A549 (cell line): ENCODE measurements at regions not wholly inside any gene's neighbourhood (a gene's known extent, or its start where the extent isn't known, plus 50 kb on each side); places are given as distances from the start of the nearest gene placed in this dataset.

Source experiments
- ATAC-seq, 2 experiments: fragments of 200-7000 bp in 1 of 2; fragments of >200 bp in 1 of 2; cut with Nextera tagmentation in 1 of 2; cut with Tn5 transposase in 1 of 2; 3 replicates each; pipeline versions ENCODE4 v1.8.0 to v1.9.1; 2018 to 2020; ENCODE audit warnings: mild to moderate bottlenecking in 1 of 2, moderate library complexity in 1 of 2
- CTCF ChIA-PET: fragments of 300-600 bp; sonication (Branson Sonifier 250); formaldehyde crosslinking; extraction: SDS; loops from one replicate; lab custom pipeline; 2021; ENCODE audit warnings: antibody characterized with exemption, inconsistent platforms; lab: Yijun Ruan, JAX
- POLR2A ChIA-PET: fragments of 350-600 bp; formaldehyde crosslinking; extraction: SDS; loops from one replicate; lab custom pipeline; 2021; ENCODE audit warnings: antibody characterized with exemption, inconsistent platforms; lab: Yijun Ruan, JAX
- DNase-seq, 2 experiments: peaks; one replicate each; pipeline versions ENCODE4 v3.0.0 to v3.0.0-alpha.2; 2011 to 2016; ENCODE audit warnings: low read depth in 1 of 2, low spot score in 1 of 2
- FAIRE-seq: peaks from 2 replicates; lab custom pipeline; 2011; peaks lifted over from hg19 to GRCh38; lab: Jason Lieb, UNC
- H3K27ac ChIP-seq, 2 experiments: fragments of >200 bp; sonication (Bioruptor Twin); formaldehyde crosslinking; 3 replicates each; pipeline ENCODE4 v1.5.1; 2016 to 2017
- H3K4me1 ChIP-seq: fragments of >200 bp; sonication (Bioruptor Twin); formaldehyde crosslinking; 3 replicates; pipeline ENCODE4 v1.6.1; 2016
- H3K4me2 ChIP-seq: fragments of >200 bp; sonication (Bioruptor Twin); formaldehyde crosslinking; 3 replicates; pipeline ENCODE4 v1.6.1; 2016
- H3K4me3 ChIP-seq: fragments of >200 bp; sonication (Bioruptor Twin); formaldehyde crosslinking; 3 replicates; pipeline ENCODE4 v1.5.1; 2016
- H3K9me3 ChIP-seq: fragments of >200 bp; sonication (Bioruptor Twin); formaldehyde crosslinking; 3 replicates; pipeline ENCODE4 v1.6.1; 2016
- CBX2 ChIP-seq: fragments of 200-600 bp; sonication (generic); IDR thresholded peaks from 2 replicates; pipeline ENCODE4 v1.6.1; 2016; ENCODE audit warnings: low read depth, mild to moderate bottlenecking, borderline replicate concordance
- CBX8 ChIP-seq: fragments of 200-600 bp; sonication (generic); IDR thresholded peaks from 2 replicates; pipeline ENCODE4 v1.6.1; 2016
- EP300 ChIP-seq, 2 experiments: fragments of >200 bp; sonication (Bioruptor Twin); formaldehyde crosslinking; IDR thresholded peaks; 2 replicates in 1 of 2; 3 replicates in 1 of 2; pipeline ENCODE4 v1.6.1; 2016 to 2017
- FOSB ChIP-seq: fragments of 250-450 bp; sonication (Bioruptor Pico); IDR thresholded peaks from 2 replicates; pipeline ENCODE4 v1.5.0; 2020; ENCODE audit warnings: mild to moderate bottlenecking, moderate library complexity
- FOSL2 ChIP-seq, 2 experiments: fragments of 450-650 bp in 1 of 2; fragments of >200 bp in 1 of 2; sonication (Bioruptor Twin) in 1 of 2; formaldehyde crosslinking; IDR thresholded peaks; 2 replicates each; pipeline versions ENCODE4 v1.5.0 to v1.6.1; 2016 to 2020; ENCODE audit warnings: mild to moderate bottlenecking in 1 of 2, moderate library complexity in 1 of 2
- HOXA7 ChIP-seq: fragments of 250-450 bp; sonication (Bioruptor Pico); IDR thresholded peaks from 2 replicates; pipeline ENCODE4 v1.5.0; 2020; ENCODE audit warnings: mild to moderate bottlenecking, moderate library complexity
- HOXB13 ChIP-seq: fragments of 250-450 bp; sonication (Bioruptor Pico); IDR thresholded peaks from 2 replicates; pipeline ENCODE4 v1.5.0; 2020; ENCODE audit warnings: low read depth, mild to moderate bottlenecking, moderate library complexity
- KDM5A ChIP-seq: fragments of 200-600 bp; sonication (generic); IDR thresholded peaks from 2 replicates; pipeline ENCODE4 v1.6.1; 2016; ENCODE audit warnings: antibody characterized with exemption, mild to moderate bottlenecking
- MAFK ChIP-seq: fragments of 450-650 bp; IDR thresholded peaks from 2 replicates; pipeline ENCODE4 v1.6.1; 2014; ENCODE audit not compliant: partially characterized antibody
- MYC ChIP-seq: IDR thresholded peaks from 2 replicates; pipeline ENCODE4 v1.6.1; 2012; ENCODE audit warnings: mild to moderate bottlenecking, inconsistent platforms, low read length, improper control_type of control experiment, borderline replicate concordance
- NFE2L2 ChIP-seq: fragments of 150-350 bp; conservative IDR thresholded peaks from 2 replicates; pipeline ENCODE4 v1.6.1; 2014; ENCODE audit warnings: low read length
- NPAS2 ChIP-seq: fragments of 250-450 bp; sonication (Bioruptor Pico); IDR thresholded peaks from 2 replicates; pipeline ENCODE4 v1.8.0; 2022; ENCODE audit warnings: mild to moderate bottlenecking, moderate library complexity, borderline replicate concordance
- POLR2A ChIP-seq: IDR thresholded peaks from 2 replicates; pipeline ENCODE4 v1.6.1; 2012; ENCODE audit warnings: mild to moderate bottlenecking, low read length
- POLR2AphosphoS2 ChIP-seq: conservative IDR thresholded peaks from 2 replicates; pipeline ENCODE4 v1.6.1; 2012; ENCODE audit warnings: low read length, improper control_type of control experiment, inconsistent platforms
- RAD21 ChIP-seq, 2 experiments: fragments of >200 bp in 1 of 2; sonication (Bioruptor Twin) in 1 of 2; formaldehyde crosslinking in 1 of 2; IDR thresholded peaks in 1 of 2; conservative IDR thresholded peaks in 1 of 2; 2 replicates in 1 of 2; 3 replicates in 1 of 2; pipeline ENCODE4 v1.6.1; 2012 to 2018; ENCODE audit warnings: inconsistent platforms in 1 of 2
- SMC3 ChIP-seq: fragments of >200 bp; sonication (Bioruptor Twin); formaldehyde crosslinking; IDR thresholded peaks from 3 replicates; pipeline ENCODE4 v1.6.1; 2018; ENCODE audit warnings: inconsistent platforms
- TFCP2L1 ChIP-seq: fragments of 250-450 bp; sonication (Bioruptor Pico); IDR thresholded peaks from 2 replicates; pipeline ENCODE4 v1.5.0; 2021; ENCODE audit warnings: mild to moderate bottlenecking
- WGBS: methylation state at CpG from one replicate; pipeline ENCODE4 v1.1.6; 2017; ENCODE audit errors: missing lambda C conversion rate; 5-methylcytosine and 5-hydroxymethylcytosine counted together
- TF ChIP-seq, protein P1 (sequence below): fragments of 250-450 bp; sonication (Bioruptor Pico); IDR thresholded peaks from 2 replicates; pipeline ENCODE4 v1.5.0; 2020; ENCODE audit warnings: low read depth, mild to moderate bottlenecking, moderate library complexity
- TF ChIP-seq, protein P2 (sequence below): fragments of >200 bp; sonication (Bioruptor Twin); formaldehyde crosslinking; IDR thresholded peaks from 3 replicates; pipeline ENCODE4 v1.6.1; 2016
- TF ChIP-seq, protein P3 (sequence below): IDR thresholded peaks from 2 replicates; pipeline ENCODE4 v1.6.1; 2012; ENCODE audit warnings: low read depth, borderline replicate concordance
- TF ChIP-seq, protein P4 (sequence below): fragments of 200-600 bp; sonication (generic); IDR thresholded peaks from 2 replicates; pipeline ENCODE4 v1.6.1; 2016; ENCODE audit warnings: antibody characterized with exemption, mild to moderate bottlenecking, moderate library complexity
- TF ChIP-seq, protein P5 (sequence below): fragments of >200 bp; sonication (Bioruptor Twin); formaldehyde crosslinking; IDR thresholded peaks from 2 replicates; pipeline ENCODE4 v1.6.1; 2016
- TF ChIP-seq, protein P6 (sequence below): fragments of 150-350 bp; IDR thresholded peaks from 2 replicates; pipeline ENCODE4 v1.6.1; 2014; ENCODE audit warnings: low read depth, mild to moderate bottlenecking, low read length
- TF ChIP-seq, protein P7 (sequence below): fragments of 250-450 bp; sonication (Bioruptor Pico); IDR thresholded peaks from 2 replicates; pipeline ENCODE4 v1.5.0; 2021; ENCODE audit warnings: mild to moderate bottlenecking, moderate library complexity, borderline replicate concordance

DNA sequence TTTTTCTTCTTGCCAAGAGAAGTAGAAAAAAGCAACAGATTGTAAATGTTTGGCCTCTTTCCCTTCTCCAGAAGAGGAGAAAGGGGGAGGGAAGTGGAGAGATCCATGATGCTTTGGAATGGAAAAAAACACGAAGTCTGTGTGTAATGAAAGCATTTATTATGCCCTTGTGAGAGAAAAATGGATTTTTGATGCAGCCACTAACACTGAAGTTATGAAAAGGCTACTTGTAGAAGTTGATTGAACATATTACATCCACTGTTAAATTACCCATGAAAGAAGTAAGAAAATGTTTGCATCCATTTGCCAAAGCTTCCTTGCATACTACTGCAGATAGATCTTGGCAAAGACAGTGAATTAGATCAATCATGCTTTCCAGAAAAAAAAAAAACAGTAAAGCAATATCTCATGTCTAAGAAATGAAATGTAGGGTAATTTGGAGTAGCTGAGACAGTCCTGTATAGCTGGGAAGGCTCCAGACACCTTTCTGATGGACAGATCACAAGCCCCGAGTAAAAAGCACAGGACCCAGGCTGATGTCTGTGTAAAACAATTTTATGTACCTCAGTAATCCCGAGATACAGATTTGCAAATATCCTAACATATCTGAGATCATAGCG, 295.5 kb downstream of the PLOD2 start (continued):
- TF ChIP-seq, protein P1, sequence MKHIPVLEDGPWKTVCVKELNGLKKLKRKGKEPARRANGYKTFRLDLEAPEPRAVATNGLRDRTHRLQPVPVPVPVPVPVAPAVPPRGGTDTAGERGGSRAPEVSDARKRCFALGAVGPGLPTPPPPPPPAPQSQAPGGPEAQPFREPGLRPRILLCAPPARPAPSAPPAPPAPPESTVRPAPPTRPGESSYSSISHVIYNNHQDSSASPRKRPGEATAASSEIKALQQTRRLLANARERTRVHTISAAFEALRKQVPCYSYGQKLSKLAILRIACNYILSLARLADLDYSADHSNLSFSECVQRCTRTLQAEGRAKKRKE (CRISPR knock-in tag), result no peak

DNA sequence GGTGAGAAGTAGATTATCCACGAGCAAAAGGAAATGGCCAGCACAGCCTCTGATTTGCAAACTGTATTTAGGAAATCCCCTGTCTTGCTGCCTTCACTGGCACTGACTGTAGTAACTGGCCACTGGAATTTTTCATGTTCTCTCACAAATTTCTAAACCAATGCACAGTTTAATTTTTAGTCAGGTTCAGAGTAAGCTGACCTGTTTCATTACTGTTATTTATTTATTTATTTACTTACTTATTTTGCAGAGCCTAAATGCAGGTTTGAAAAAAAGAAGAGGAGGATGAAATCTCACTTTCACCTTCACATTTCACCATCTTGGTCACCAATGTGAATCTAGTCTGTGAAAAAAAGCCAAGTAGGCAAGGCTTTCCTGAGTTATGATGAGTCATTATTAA, 291.0 kb downstream of the PLOD2 start:
- Histone ChIP-seq H3K4me3 (no peak overlapping the region), H3K9me3 (no peaks in the 10 kb centered on the region), H3K4me2 (no peak overlapping the region), H3K4me1 (no peaks in the 10 kb centered on the region), H3K27ac (no peak overlapping the region)
- CTCF ChIA-PET, result interaction anchor here (1.4 kb wide), 1 partner anchor 16 kb away, joined by 3 read pairs; no protein-coding TSS in a partner anchor
- 38% methylated on average over 1 of the region's 1 CpG for WGBS
- POLR2A ChIA-PET, result no interaction called here
- TF ChIP-seq NFE2L2 (0 out of 2 replicates have a peak, but pooled peaks have one; percentile 16), NPAS2 (CRISPR knock-in tag) (no peak), SMC3 (no peak), CBX8 (no peak), MYC (no peak), FOSL2 (IDR thresholded peaks at IDR 0.05) (no peak), FOSL2 (CRISPR knock-in tag; IDR thresholded peaks at IDR 0.05) (0 out of 2 replicates have a peak, but pooled peaks have one; percentile 22)
- TF ChIP-seq, protein P2, sequence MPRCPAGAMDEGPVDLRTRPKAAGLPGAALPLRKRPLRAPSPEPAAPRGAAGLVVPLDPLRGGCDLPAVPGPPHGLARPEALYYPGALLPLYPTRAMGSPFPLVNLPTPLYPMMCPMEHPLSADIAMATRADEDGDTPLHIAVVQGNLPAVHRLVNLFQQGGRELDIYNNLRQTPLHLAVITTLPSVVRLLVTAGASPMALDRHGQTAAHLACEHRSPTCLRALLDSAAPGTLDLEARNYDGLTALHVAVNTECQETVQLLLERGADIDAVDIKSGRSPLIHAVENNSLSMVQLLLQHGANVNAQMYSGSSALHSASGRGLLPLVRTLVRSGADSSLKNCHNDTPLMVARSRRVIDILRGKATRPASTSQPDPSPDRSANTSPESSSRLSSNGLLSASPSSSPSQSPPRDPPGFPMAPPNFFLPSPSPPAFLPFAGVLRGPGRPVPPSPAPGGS, result no peak
- no peak for DNase-seq
- no peak for FAIRE-seq
- ATAC-seq, result no peak

DNA sequence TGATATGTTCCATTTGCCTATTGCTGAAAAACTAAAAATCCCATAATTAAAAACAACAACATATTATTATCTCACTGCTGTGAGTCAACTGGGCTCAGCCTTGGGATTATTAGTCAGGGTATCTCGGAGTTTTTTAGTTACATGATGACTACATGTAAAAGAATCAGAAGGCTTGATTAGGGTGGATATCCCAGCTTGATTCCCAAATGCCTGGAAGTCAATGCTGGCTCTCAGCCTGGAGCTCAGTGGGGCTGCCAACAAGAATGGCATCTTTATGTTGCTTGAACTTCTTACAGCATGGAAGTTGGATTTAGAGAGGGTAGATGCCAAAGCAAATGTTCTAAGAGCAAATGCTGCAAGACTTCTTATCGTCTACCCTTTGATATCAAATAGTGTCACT, 278.5 kb downstream of the PLOD2 start:
- no peak for ATAC-seq
- POLR2A ChIA-PET, result no interaction called here
- H3K4me1 ChIP-seq, result no peaks in the 10 kb centered on the region
- no peak for FAIRE-seq
- DNase-seq, result no peak
- no peak overlapping the region for H3K4me3 ChIP-seq
- H3K27ac ChIP-seq, result no peak overlapping the region
- CTCF ChIA-PET, result no interaction called here
- H3K4me2 ChIP-seq, result no peak overlapping the region
- H3K9me3 ChIP-seq, result no peaks in the 10 kb centered on the region
- 31% methylated on average over 2 of the region's 2 CpGs for WGBS
- TF ChIP-seq RAD21 (conservative IDR thresholded peaks at IDR 0.05 in 1 of 2, IDR thresholded peaks at IDR 0.05 in 1 of 2), result no peak
- TF ChIP-seq, protein P3, sequence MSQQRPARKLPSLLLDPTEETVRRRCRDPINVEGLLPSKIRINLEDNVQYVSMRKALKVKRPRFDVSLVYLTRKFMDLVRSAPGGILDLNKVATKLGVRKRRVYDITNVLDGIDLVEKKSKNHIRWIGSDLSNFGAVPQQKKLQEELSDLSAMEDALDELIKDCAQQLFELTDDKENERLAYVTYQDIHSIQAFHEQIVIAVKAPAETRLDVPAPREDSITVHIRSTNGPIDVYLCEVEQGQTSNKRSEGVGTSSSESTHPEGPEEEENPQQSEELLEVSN, result no peak
- no peak for TF ChIP-seq EP300 (IDR thresholded peaks at IDR 0.05)
- TF ChIP-seq POLR2AphosphoS2, result no peak
- TF ChIP-seq, protein P4, sequence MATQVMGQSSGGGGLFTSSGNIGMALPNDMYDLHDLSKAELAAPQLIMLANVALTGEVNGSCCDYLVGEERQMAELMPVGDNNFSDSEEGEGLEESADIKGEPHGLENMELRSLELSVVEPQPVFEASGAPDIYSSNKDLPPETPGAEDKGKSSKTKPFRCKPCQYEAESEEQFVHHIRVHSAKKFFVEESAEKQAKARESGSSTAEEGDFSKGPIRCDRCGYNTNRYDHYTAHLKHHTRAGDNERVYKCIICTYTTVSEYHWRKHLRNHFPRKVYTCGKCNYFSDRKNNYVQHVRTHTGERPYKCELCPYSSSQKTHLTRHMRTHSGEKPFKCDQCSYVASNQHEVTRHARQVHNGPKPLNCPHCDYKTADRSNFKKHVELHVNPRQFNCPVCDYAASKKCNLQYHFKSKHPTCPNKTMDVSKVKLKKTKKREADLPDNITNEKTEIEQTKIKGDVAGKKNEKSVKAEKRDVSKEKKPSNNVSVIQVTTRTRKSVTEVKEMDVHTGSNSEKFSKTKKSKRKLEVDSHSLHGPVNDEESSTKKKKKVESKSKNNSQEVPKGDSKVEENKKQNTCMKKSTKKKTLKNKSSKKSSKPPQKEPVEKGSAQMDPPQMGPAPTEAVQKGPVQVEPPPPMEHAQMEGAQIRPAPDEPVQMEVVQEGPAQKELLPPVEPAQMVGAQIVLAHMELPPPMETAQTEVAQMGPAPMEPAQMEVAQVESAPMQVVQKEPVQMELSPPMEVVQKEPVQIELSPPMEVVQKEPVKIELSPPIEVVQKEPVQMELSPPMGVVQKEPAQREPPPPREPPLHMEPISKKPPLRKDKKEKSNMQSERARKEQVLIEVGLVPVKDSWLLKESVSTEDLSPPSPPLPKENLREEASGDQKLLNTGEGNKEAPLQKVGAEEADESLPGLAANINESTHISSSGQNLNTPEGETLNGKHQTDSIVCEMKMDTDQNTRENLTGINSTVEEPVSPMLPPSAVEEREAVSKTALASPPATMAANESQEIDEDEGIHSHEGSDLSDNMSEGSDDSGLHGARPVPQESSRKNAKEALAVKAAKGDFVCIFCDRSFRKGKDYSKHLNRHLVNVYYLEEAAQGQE, result no peak
- no peak for TF ChIP-seq HOXB13 (CRISPR knock-in tag)
- TF ChIP-seq CBX2, result no peak
- no peak for TF ChIP-seq TFCP2L1 (CRISPR knock-in tag)
- no peak for TF ChIP-seq HOXA7 (CRISPR knock-in tag)
- TF ChIP-seq FOSB, result no peak
- TF ChIP-seq, protein P5, sequence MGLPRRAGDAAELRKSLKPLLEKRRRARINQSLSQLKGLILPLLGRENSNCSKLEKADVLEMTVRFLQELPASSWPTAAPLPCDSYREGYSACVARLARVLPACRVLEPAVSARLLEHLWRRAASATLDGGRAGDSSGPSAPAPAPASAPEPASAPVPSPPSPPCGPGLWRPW, result no peak
- TF ChIP-seq MAFK, result no peak
- no peak for TF ChIP-seq POLR2A
- TF ChIP-seq, protein P6, sequence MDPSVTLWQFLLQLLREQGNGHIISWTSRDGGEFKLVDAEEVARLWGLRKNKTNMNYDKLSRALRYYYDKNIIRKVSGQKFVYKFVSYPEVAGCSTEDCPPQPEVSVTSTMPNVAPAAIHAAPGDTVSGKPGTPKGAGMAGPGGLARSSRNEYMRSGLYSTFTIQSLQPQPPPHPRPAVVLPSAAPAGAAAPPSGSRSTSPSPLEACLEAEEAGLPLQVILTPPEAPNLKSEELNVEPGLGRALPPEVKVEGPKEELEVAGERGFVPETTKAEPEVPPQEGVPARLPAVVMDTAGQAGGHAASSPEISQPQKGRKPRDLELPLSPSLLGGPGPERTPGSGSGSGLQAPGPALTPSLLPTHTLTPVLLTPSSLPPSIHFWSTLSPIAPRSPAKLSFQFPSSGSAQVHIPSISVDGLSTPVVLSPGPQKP, result no peak
- TF ChIP-seq, protein P7, sequence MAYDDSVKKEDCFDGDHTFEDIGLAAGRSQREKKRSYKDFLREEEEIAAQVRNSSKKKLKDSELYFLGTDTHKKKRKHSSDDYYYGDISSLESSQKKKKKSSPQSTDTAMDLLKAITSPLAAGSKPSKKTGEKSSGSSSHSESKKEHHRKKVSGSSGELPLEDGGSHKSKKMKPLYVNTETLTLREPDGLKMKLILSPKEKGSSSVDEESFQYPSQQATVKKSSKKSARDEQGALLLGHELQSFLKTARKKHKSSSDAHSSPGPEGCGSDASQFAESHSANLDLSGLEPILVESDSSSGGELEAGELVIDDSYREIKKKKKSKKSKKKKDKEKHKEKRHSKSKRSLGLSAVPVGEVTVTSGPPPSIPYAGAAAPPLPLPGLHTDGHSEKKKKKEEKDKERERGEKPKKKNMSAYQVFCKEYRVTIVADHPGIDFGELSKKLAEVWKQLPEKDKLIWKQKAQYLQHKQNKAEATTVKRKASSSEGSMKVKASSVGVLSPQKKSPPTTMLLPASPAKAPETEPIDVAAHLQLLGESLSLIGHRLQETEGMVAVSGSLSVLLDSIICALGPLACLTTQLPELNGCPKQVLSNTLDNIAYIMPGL (CRISPR knock-in tag), result no peak
- no peak for TF ChIP-seq KDM5A
